ENCODE measurements at regions not wholly inside any gene's neighbourhood (a gene's known extent, or its start where the extent isn't known, plus 50 kb on each side); places are given as distances from the start of the nearest gene placed in this dataset.

GRCh38 chr4:126182336-126182735 is 867.6 kb downstream of the FAT4 start:
- TF ChIP-seq CTCF (IDR thresholded peaks at IDR 0.05): no peak
- no peak for TF ChIP-seq POLR2A (IDR thresholded peaks at IDR 0.05)
- no peak for TF ChIP-seq POLR2AphosphoS5 (IDR thresholded peaks at IDR 0.05)
